ENCODE measurements at regions not wholly inside any gene's neighbourhood (a gene's known extent, or its start where the extent isn't known, plus 50 kb on each side); places are given as distances from the start of the nearest gene placed in this dataset.

- peak; percentile 71 to 89 for DNase-seq
Observed at GRCh38 chr16:55179852-55180585, 144.0 kb upstream of the IRX6 start.

- no peak for DNase-seq
Observed at GRCh38 chr16:55184052-55184451, 140.0 kb upstream of the IRX6 start.

- DNase-seq, result no peak
Observed at GRCh38 chr16:55184619-55185018, 139.4 kb upstream of the IRX6 start.

- DNase-seq, result peak; percentile 21 to 26
Observed at GRCh38 chr16:55189224-55189623, 134.8 kb upstream of the IRX6 start.

GRCh38 chr16:55189682-55190636 is 134.0 kb upstream of the IRX6 start:
- DNase-seq, result peak in 1 of 2 experiments; percentile 11

GRCh38 chr16:55192734-55193133 is 131.3 kb upstream of the IRX6 start:
- DNase-seq, result no peak

- DNase-seq, result no peak
Observed at GRCh38 chr16:55203570-55203969, 120.4 kb upstream of the IRX6 start.

GRCh38 chr16:55204069-55204468 is 119.9 kb upstream of the IRX6 start:
- no peak for DNase-seq

- no peak for DNase-seq
Observed at GRCh38 chr16:55204923-55205322, 119.1 kb upstream of the IRX6 start.

GRCh38 chr16:55207693-55208428 is 116.1 kb upstream of the IRX6 start:
- DNase-seq, result no peak

- no peak for DNase-seq
Observed at GRCh38 chr16:55209626-55210025, 114.4 kb upstream of the IRX6 start.

- no peak for DNase-seq
Observed at GRCh38 chr16:55212791-55213190, 111.2 kb upstream of the IRX6 start.

- DNase-seq, result no peak
Observed at GRCh38 chr16:55214412-55214811, 109.6 kb upstream of the IRX6 start.

- DNase-seq, result no peak
Observed at GRCh38 chr16:55214974-55215494, 109.0 kb upstream of the IRX6 start.

- no peak for DNase-seq
Observed at GRCh38 chr16:55217392-55217791, 106.6 kb upstream of the IRX6 start.

GRCh38 chr16:55221836-55222235 is 102.2 kb upstream of the IRX6 start:
- no peak for DNase-seq

- no peak for DNase-seq
Observed at GRCh38 chr16:55222486-55222885, 101.5 kb upstream of the IRX6 start.

GRCh38 chr16:55225972-55226542 is 97.9 kb upstream of the IRX6 start:
- DNase-seq, result no peak

- DNase-seq, result no peak
Observed at GRCh38 chr16:55232822-55233221, 91.2 kb upstream of the IRX6 start.

GRCh38 chr16:55233464-55233863 is 90.5 kb upstream of the IRX6 start:
- DNase-seq, result no peak

GRCh38 chr16:55236655-55237054 is 87.3 kb upstream of the IRX6 start:
- DNase-seq, result no peak

GRCh38 chr16:55239723-55240122 is 84.3 kb upstream of the IRX6 start:
- no peak for DNase-seq

GRCh38 chr16:55240888-55241287 is 83.1 kb upstream of the IRX6 start:
- DNase-seq, result no peak

Data from NCI-H524 (cell line).